Karpas-422 (cell line): ENCODE measurements at regions not wholly inside any gene's neighbourhood (a gene's known extent, or its start where the extent isn't known, plus 50 kb on each side); places are given as distances from the start of the nearest gene placed in this dataset.

Experiments
- DNase-seq: peaks from one replicate; pipeline ENCODE4 v3.0.0-alpha.2; 2015
- H2AFZ ChIP-seq: fragments of 200-600 bp; sonication (generic); 2 replicates; pipeline ENCODE4 v1.6.1; 2014; ENCODE audit warnings: antibody characterized with exemption, low read length, mixed read lengths
- H3K27ac ChIP-seq: fragments of 200-600 bp; sonication (generic); 2 replicates; pipeline ENCODE4 v1.5.1; 2014; ENCODE audit warnings: mild to moderate bottlenecking, low read length, moderate library complexity
- H3K27me3 ChIP-seq: fragments of 200-600 bp; sonication (generic); 2 replicates; pipeline ENCODE4 v1.6.1; 2014; ENCODE audit warnings: low read length, mixed read lengths
- H3K36me3 ChIP-seq: fragments of 200-600 bp; sonication (generic); 2 replicates; pipeline ENCODE4 v1.6.1; 2014; ENCODE audit warnings: low read length, mixed read lengths; ENCODE audit not compliant: insufficient read depth
- H3K4me1 ChIP-seq: fragments of 200-600 bp; sonication (generic); 2 replicates; pipeline ENCODE4 v1.6.1; 2014; ENCODE audit warnings: mild to moderate bottlenecking, low read length, mixed read lengths
- H3K4me2 ChIP-seq: fragments of 200-600 bp; sonication (generic); 2 replicates; pipeline ENCODE4 v1.6.1; 2014; ENCODE audit warnings: low read length, low read depth, mild to moderate bottlenecking; ENCODE audit not compliant: poor library complexity, severe bottlenecking
- H3K4me3 ChIP-seq: fragments of 200-600 bp; sonication (generic); 2 replicates; pipeline ENCODE4 v1.5.1; 2014; ENCODE audit warnings: mild to moderate bottlenecking, antibody characterized with exemption, low read length, mixed read lengths
- H3K79me2 ChIP-seq: fragments of 200-600 bp; sonication (generic); 2 replicates; pipeline ENCODE4 v1.6.1; 2014; ENCODE audit warnings: mild to moderate bottlenecking, low read length, mixed read lengths
- H3K9ac ChIP-seq: fragments of 200-600 bp; sonication (generic); 2 replicates; pipeline ENCODE4 v1.6.0; 2014; ENCODE audit warnings: low read length
- H3K9me2 ChIP-seq: fragments of 200-600 bp; sonication (generic), shearing (Covaris generic); replicated peaks from 2 replicates; pipeline ENCODE4 v1.6.0; 2014; ENCODE audit warnings: mild to moderate bottlenecking, low read length, moderate library complexity; ENCODE audit not compliant: insufficient read depth
- H3K9me3 ChIP-seq: fragments of 300-700, 200-600 bp; sonication (generic); 2 replicates; pipeline ENCODE4 v1.6.1; 2014; ENCODE audit warnings: low read length, mixed read lengths
- H4K20me1 ChIP-seq: fragments of 200-600 bp; sonication (generic); 2 replicates; pipeline ENCODE4 v1.6.1; 2014; ENCODE audit warnings: mild to moderate bottlenecking, antibody characterized with exemption, low read length, low read depth; ENCODE audit not compliant: insufficient read depth

DNA sequence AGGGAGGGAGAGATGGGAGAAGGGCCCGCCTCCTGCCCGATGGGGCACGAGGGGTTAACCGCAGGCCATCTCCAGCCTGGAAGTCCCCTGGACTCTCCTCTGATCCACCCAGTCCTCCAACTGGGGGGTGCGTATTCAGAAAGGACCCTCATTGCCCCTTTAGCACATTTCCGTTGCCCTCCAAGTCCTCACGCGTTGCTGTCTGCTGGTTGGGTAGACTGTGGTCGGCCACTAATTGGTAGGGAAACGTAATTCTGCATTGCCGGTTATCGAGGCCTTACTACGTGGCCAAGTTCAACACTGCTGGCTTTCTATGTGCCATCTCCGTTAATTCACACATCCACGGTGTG lies 103.4 kb downstream of the FOXL1 start:
- Histone ChIP-seq H3K9me3 (no peaks in the 10 kb centered on the region), H4K20me1 (no peaks in the 10 kb centered on the region), H3K4me2 (no peak overlapping the region), H3K9me2 (no peaks in the 10 kb centered on the region), H3K27me3 (no peaks in the 10 kb centered on the region), H3K79me2 (no peaks in the 10 kb centered on the region), H3K9ac (no peak overlapping the region), H3K27ac (no peak overlapping the region), H3K36me3 (no peaks in the 10 kb centered on the region), H3K4me3 (no peak overlapping the region), H2AFZ (no peak overlapping the region), H3K4me1 (no peaks in the 10 kb centered on the region)
- no peak for DNase-seq

DNA sequence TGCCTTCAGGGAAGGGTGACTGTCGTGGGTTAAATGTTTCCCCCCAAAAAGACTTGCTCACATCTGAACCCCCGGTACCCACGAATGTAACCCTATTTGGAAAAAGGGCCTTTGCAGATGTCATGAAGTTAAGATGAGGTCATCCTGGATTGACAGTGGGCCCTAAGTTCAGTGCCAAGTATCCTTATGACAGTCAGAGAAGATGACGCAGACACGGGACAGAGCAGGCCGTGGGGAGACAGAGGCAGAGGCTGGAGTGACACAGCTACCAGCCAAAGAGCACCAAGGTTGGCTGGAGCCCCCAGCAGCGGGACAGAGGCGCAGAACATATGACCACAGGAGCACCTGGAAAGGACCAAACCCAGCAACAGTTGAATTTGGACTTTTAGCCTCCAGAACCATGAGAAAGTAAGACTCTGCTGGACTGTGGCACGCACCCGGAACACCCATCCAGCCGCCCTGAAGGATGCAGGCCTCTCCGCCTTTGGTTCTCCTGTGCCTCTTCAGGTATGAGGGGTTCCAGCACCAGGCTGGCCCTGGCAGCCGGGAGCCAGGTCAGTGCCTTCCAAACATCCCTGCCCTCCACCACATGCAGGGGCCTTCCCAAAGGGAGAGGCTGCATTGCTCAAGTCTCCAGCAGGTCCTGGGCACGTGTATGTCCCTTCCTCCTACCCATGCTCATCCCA lies 104.0 kb downstream of the FOXL1 start:
- DNase-seq = no peak
- Histone ChIP-seq H3K79me2 (no peaks in the 10 kb centered on the region), H3K27me3 (no peaks in the 10 kb centered on the region), H3K9me3 (no peaks in the 10 kb centered on the region), H3K9ac (no peak overlapping the region), H3K4me2 (no peak overlapping the region), H3K4me3 (no peak overlapping the region), H4K20me1 (no peaks in the 10 kb centered on the region), H3K36me3 (no peaks in the 10 kb centered on the region), H2AFZ (no peak overlapping the region), H3K4me1 (no peaks in the 10 kb centered on the region), H3K9me2 (no peaks in the 10 kb centered on the region), H3K27ac (no peak overlapping the region)

DNA sequence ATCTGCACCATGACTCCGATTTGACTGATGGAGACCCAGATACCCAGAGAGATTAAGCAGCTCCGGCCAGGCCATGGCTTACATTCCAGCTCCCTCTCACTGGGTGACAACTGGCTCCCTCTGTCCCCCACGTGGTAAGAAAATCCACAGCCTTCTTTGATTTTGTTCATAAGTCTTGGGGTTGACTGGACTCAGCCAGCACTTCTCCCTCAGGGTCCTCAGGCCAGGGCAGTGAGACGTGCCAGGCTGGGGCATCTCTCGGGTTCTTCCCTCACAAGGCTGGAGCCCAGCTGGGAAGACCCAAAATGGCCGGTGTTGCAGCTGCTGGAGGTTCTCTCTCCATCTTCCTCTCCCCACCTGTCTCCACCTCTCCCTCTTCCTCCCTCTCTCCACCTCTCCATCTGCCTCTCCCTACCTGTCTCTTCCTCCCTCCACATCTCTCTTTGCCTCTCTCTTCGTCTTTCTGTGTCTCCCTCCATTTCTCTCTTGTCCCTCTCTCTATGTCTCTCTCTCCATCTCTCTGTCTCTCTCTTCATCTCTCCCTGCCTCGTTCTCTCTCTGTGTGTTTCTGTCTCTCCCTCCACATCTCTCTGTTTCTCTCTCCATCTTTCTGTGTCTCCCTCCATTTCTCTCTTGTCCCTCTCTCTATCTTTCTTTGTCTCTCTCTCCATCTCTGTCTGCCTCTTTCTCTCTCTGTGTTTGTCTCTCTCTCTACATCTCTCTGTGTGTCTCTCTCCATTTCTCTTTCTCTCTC lies 105.3 kb downstream of the FOXL1 start:
- no peak overlapping the region for H3K4me3 ChIP-seq
- no peaks in the 10 kb centered on the region for H4K20me1 ChIP-seq
- no peak for DNase-seq
- no peaks in the 10 kb centered on the region for H3K36me3 ChIP-seq
- H3K27me3 ChIP-seq = no peaks in the 10 kb centered on the region
- H3K9me2 ChIP-seq = no peaks in the 10 kb centered on the region
- H3K9me3 ChIP-seq = no peaks in the 10 kb centered on the region
- H3K79me2 ChIP-seq = no peaks in the 10 kb centered on the region
- no peak overlapping the region for H3K9ac ChIP-seq
- no peak overlapping the region for H3K4me2 ChIP-seq
- no peak overlapping the region for H2AFZ ChIP-seq
- no peaks in the 10 kb centered on the region for H3K4me1 ChIP-seq
- H3K27ac ChIP-seq = no peak overlapping the region

DNA sequence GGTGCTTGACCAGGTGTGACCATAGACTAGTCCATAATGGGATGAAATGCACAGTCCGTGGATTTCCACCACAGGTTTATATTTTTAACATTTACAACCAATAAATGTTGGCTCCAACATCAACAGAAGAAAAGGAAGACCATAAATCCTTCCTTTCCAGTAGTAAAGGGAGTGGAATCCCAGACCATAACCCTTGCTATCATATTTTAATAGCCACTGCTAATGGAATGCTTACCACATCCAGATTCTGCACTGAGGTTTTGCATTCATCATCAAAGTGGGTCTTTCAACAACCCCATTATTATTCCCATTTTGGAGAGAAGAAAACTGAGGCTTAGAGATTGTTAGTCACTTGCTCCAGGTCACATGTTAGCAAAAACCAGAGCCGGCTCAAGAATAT lies 106.7 kb downstream of the FOXL1 start:
- Histone ChIP-seq H2AFZ (no peak overlapping the region), H3K9me2 (no peaks in the 10 kb centered on the region), H3K79me2 (no peaks in the 10 kb centered on the region), H4K20me1 (no peaks in the 10 kb centered on the region), H3K9ac (no peak overlapping the region), H3K27me3 (no peaks in the 10 kb centered on the region), H3K9me3 (no peaks in the 10 kb centered on the region), H3K27ac (no peak overlapping the region), H3K4me2 (no peak overlapping the region), H3K4me1 (no peaks in the 10 kb centered on the region), H3K36me3 (no peaks in the 10 kb centered on the region), H3K4me3 (no peak overlapping the region)
- no peak for DNase-seq

DNA sequence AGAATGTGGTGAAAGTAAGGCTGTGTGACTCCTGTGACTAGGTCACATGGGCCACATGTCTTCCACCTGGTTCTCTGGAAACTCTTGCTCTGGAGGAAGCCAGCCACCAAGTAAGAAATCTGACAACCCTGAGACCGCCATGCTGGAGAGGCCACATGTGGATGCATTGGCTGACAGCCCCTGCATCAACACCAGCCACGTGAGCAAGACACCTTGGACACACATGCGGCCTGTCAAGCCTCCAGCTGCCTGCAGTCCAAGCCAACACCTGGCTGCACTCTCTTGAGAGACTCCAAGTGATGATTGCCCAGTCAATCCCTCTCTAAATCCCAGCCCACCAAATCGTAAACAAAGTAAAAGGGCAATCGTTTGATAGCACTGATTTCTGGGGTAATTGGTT lies 112.6 kb downstream of the FOXL1 start:
- no peak overlapping the region for H3K27ac ChIP-seq
- H3K27me3 ChIP-seq = no peaks in the 10 kb centered on the region
- no peaks in the 10 kb centered on the region for H3K36me3 ChIP-seq
- no peaks in the 10 kb centered on the region for H3K79me2 ChIP-seq
- no peaks in the 10 kb centered on the region for H3K9me3 ChIP-seq
- H3K9ac ChIP-seq = no peak overlapping the region
- no peak for DNase-seq
- H4K20me1 ChIP-seq = no peaks in the 10 kb centered on the region
- H3K9me2 ChIP-seq = no peaks in the 10 kb centered on the region
- no peaks in the 10 kb centered on the region for H3K4me1 ChIP-seq
- H3K4me3 ChIP-seq = no peak overlapping the region
- H3K4me2 ChIP-seq = no peak overlapping the region
- H2AFZ ChIP-seq = no peak overlapping the region

DNA sequence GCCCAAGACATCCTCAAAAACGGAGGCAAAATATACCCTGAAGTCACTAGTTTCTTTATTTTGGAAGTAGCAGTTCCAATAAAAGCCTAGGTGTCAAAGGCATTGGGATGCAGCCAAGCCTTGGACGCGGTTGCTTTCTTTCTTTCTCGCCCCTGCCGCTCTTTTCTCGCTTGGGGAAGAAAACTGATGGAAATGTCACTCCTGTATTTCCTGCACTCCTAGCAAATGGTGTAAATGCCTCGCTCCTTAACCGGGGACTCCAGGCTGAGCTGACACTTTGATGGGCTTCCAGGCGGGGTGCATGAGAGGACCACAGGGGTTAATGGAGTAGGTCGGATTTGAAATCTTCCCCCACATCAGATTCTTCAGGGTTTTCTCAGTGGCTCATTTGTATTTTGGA lies 114.1 kb downstream of the FOXL1 start:
- Histone ChIP-seq H3K9me2 (no peaks in the 10 kb centered on the region), H3K4me3 (no peak overlapping the region), H3K27ac (no peak overlapping the region), H2AFZ (no peak overlapping the region), H4K20me1 (no peaks in the 10 kb centered on the region), H3K79me2 (no peaks in the 10 kb centered on the region), H3K36me3 (no peaks in the 10 kb centered on the region), H3K4me1 (no peaks in the 10 kb centered on the region), H3K9ac (no peak overlapping the region), H3K9me3 (no peaks in the 10 kb centered on the region), H3K27me3 (no peaks in the 10 kb centered on the region), H3K4me2 (no peak overlapping the region)
- no peak for DNase-seq

DNA sequence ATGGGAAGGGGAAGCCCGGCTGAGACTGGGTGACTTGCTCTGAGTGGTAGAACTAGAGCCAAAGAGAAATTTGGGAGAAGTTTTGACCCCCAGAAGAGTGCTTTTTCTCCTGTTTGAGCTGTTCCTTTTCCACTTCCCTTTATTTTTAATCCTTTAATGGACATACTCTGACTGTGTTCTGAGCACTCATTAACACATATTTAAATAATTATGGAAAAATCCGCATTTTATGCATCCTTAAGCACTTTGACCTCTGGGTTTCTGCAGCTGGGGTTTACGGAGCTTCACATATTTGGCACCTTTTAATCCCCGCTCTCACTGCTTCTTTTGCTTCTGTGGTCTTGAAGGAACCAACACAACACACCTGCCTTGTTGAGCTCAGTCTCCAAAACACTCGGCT lies 114.7 kb downstream of the FOXL1 start:
- Histone ChIP-seq H3K4me3 (no peak overlapping the region), H3K27ac (no peak overlapping the region), H2AFZ (no peak overlapping the region), H4K20me1 (no peaks in the 10 kb centered on the region), H3K9me2 (no peaks in the 10 kb centered on the region), H3K4me1 (no peaks in the 10 kb centered on the region), H3K36me3 (no peaks in the 10 kb centered on the region), H3K79me2 (no peaks in the 10 kb centered on the region), H3K9me3 (no peaks in the 10 kb centered on the region), H3K4me2 (no peak overlapping the region), H3K9ac (no peak overlapping the region), H3K27me3 (no peaks in the 10 kb centered on the region)
- DNase-seq = no peak

DNA sequence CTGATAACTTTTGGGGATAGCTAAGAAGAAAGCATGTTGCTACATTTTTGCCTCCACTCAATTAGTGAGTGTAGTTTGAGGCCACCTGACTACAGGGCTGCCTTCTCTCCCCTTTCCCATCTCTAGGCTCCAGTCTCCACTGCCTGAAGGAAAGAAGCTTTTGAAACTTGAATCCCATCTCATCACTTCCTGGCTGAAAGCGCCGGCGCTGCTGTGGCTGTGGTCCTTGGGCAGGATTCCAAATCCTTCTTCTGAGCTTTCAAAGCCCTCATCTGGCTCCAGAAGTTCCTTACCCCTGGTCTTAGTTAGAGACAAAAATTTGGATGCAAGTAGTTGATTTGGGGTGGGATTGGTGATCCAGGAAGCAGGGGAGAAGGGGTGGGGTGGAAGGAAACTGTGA lies 119.4 kb downstream of the FOXL1 start:
- Histone ChIP-seq H3K79me2 (no peaks in the 10 kb centered on the region), H2AFZ (no peak overlapping the region), H3K4me2 (no peak overlapping the region), H3K9me3 (no peaks in the 10 kb centered on the region), H3K27me3 (no peaks in the 10 kb centered on the region), H3K9ac (no peak overlapping the region), H4K20me1 (no peaks in the 10 kb centered on the region), H3K9me2 (no peaks in the 10 kb centered on the region), H3K4me3 (no peak overlapping the region), H3K4me1 (no peaks in the 10 kb centered on the region), H3K27ac (no peak overlapping the region), H3K36me3 (no peaks in the 10 kb centered on the region)
- DNase-seq = no peak
